H1 (cell line): ENCODE measurements at regions not wholly inside any gene's neighbourhood (a gene's known extent, or its start where the extent isn't known, plus 50 kb on each side); places are given as distances from the start of the nearest gene placed in this dataset.

Experiments used
- BACH1 ChIP-seq: IDR thresholded peaks from 2 replicates; pipeline ENCODE4 v1.6.1; 2012; ENCODE audit warnings: low read length, improper control_type of control experiment
- EGR1 ChIP-seq: IDR thresholded peaks from 2 replicates; pipeline ENCODE4 v1.6.1; 2011; ENCODE audit warnings: low read depth, low read length, borderline replicate concordance
- GTF2F1 ChIP-seq: IDR thresholded peaks from 2 replicates; pipeline ENCODE4 v1.6.1; 2012; ENCODE audit warnings: low read depth, low read length, improper control_type of control experiment, borderline replicate concordance
- HDAC2 ChIP-seq, 2 experiments: fragments of 300-600 bp in 1 of 2; sonication (generic) in 1 of 2; IDR thresholded peaks; 2 replicates each; pipeline ENCODE4 v1.6.1; 2011 to 2012; ENCODE audit warnings: low read depth in 2 of 2, low read length in 2 of 2, mild to moderate bottlenecking in 2 of 2, moderate library complexity in 2 of 2, borderline replicate concordance in 1 of 2, inconsistent platforms in 1 of 2
- POLR2A ChIP-seq, 2 experiments: IDR thresholded peaks; 1 replicate in 1 of 2; 2 replicates in 1 of 2; pipeline ENCODE4 v1.6.1; 2011; ENCODE audit warnings: low read depth in 2 of 2, low read length in 2 of 2, mild to moderate bottlenecking in 2 of 2; ENCODE audit errors: control extremely low read depth in 1 of 2
- RAD21 ChIP-seq, 2 experiments: IDR thresholded peaks in 1 of 2; conservative IDR thresholded peaks in 1 of 2; 2 replicates each; pipeline ENCODE4 v1.6.1; 2011; ENCODE audit warnings: low read depth in 2 of 2, low read length in 2 of 2, improper control_type of control experiment in 1 of 2, inconsistent platforms in 1 of 2, mild to moderate bottlenecking in 1 of 2, moderate library complexity in 1 of 2
- RNF2 ChIP-seq: fragments of 200-900, 300-1000 bp; sonication (generic); IDR thresholded peaks from 2 replicates; pipeline ENCODE4 v1.7.1; 2016; ENCODE audit warnings: borderline replicate concordance, low read depth, mild to moderate bottlenecking, antibody characterized with exemption, low read length; ENCODE audit not compliant: poor library complexity, severe bottlenecking; ENCODE audit errors: missing control alignments

- TF ChIP-seq GTF2F1 (no peak), RAD21 (IDR thresholded peaks at IDR 0.05 in 1 of 2, conservative IDR thresholded peaks at IDR 0.05 in 1 of 2; ENCODE audit: low read depth in 2 of 2, low read length in 2 of 2) (no peak), EGR1 (no peak), RNF2 (no peak), BACH1 (no peak), POLR2A (IDR thresholded peaks at IDR 0.05; ENCODE audit: control extremely low read depth in 1 of 2, low read depth in 2 of 2, low read length in 2 of 2) (no peak), HDAC2 (IDR thresholded peaks at IDR 0.05; ENCODE audit: borderline replicate concordance in 1 of 2, low read depth in 2 of 2, low read length in 2 of 2) (no peak)
These were observed 269.3 kb downstream of the PRDM9 start (continued) for GRCh38 chr5:23776684-23777083.
